ENCODE measurements at regions not wholly inside any gene's neighbourhood (a gene's known extent, or its start where the extent isn't known, plus 50 kb on each side); places are given as distances from the start of the nearest gene placed in this dataset.

DNA sequence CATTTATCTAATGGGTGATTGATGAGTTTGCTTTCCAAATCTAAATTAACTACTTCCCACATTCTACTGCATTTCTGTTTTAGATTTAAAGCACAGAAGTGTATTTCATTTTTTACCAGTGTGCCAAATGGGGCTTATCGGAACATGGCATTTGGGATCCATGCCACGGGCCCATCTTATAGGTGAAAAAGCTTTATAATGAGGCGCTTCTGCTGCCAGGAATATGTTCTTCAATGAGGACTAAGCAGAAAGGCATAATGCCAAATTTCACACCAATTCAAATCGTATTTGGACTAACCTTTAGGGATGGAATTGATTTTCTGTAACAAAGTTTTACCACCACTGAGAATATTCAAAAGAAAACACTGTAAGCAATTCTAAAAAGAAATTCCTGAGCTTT, 803.5 kb upstream of the FLRT2 start:
- H3K36me3 ChIP-seq: no peaks in the 10 kb centered on the region
- H3K4me1 ChIP-seq: no peaks in the 10 kb centered on the region
- no peak overlapping the region for H3K27ac ChIP-seq
- DNase-seq: no peak
- no peaks in the 10 kb centered on the region for H3K27me3 ChIP-seq
- no peak overlapping the region for H3K4me3 ChIP-seq
- no peaks in the 10 kb centered on the region for H3K9me3 ChIP-seq (replicated peaks)

DNA sequence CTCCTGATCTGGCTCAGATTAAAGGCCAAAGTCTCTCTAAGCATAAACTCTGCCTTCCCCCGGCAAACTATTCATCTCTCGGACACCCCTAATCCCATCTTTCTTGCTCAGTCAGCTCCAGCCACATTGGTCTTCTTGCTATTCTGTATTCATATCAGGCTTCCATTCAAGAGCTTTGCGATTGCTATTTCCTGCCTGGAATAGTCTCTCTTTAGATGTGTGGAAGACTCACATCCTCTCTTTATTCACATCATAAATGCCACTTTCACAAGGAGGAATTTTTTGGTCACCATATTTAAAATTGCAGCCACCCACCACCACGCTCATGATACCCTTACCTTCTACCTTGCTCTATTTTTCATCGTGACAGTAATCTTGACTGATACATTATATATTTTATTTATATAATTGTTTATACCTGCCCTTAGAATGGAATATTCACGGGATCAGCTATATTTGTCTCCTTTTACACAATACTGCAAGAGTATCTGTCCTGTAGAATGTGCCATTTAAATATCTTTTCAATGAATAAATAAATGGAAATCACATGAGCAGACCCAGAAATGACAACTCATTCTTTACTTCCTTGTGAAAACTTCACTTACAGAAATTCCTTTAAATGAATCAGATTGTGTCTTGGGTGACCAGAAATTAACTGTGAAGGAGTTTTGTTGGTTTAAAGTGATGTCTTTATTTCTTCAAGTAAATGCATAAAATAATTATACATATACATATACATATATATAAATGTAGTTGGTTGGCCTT, 780.6 kb upstream of the FLRT2 start:
- Histone ChIP-seq H3K27ac (no peak overlapping the region), H3K4me3 (no peak overlapping the region), H3K9me3 (replicated peaks) (no peaks in the 10 kb centered on the region), H3K27me3 (no peaks in the 10 kb centered on the region), H3K4me1 (no peaks in the 10 kb centered on the region), H3K36me3 (no peaks in the 10 kb centered on the region)
- DNase-seq: no peak

DNA sequence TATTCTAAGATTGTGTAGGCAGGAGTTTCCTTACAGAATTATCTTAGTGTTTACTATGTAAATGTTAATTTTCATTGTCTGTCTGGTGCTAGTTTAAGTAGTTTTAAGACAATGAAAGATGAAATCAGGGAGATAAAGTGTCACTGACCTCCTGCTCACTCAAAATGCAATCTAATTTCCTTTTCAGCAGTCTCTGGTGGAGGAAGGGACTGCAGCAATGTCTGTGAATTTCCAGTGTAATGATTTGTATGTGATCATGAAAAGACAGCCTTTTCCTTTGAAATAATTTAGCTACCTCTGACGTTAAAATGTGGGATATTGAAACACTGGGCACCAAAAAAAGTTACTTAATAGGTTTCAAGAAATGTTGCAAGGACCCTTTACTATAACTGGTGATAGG, 779.7 kb upstream of the FLRT2 start:
- Histone ChIP-seq H3K4me1 (no peaks in the 10 kb centered on the region), H3K4me3 (no peak overlapping the region), H3K27me3 (no peaks in the 10 kb centered on the region), H3K9me3 (replicated peaks) (no peaks in the 10 kb centered on the region), H3K36me3 (no peaks in the 10 kb centered on the region), H3K27ac (no peak overlapping the region)
- DNase-seq: no peak

GRCh38 chr14:84750763-84751554, 779.0 kb upstream of the FLRT2 start:
- H3K4me1 ChIP-seq: no peaks in the 10 kb centered on the region
- H3K27ac ChIP-seq: no peak overlapping the region
- no peaks in the 10 kb centered on the region for H3K9me3 ChIP-seq (replicated peaks)
- peak overlapping the region; percentile 16 for H3K4me3 ChIP-seq
- peak in 1 of 2 experiments; percentile 15 for DNase-seq
- no peaks in the 10 kb centered on the region for H3K36me3 ChIP-seq
- H3K27me3 ChIP-seq: no peaks in the 10 kb centered on the region

- Histone ChIP-seq H3K4me3 (no peak overlapping the region), H3K4me1 (no peaks in the 10 kb centered on the region), H3K9me3 (replicated peaks) (no peaks in the 10 kb centered on the region), H3K27ac (no peak overlapping the region), H3K27me3 (no peaks in the 10 kb centered on the region), H3K36me3 (no peaks in the 10 kb centered on the region)
- DNase-seq: no peak
These were observed 778.2 kb upstream of the FLRT2 start for GRCh38 chr14:84751745-84752144.

GRCh38 chr14:84760489-84761126, 769.3 kb upstream of the FLRT2 start:
- Histone ChIP-seq H3K9me3 (replicated peaks) (no peaks in the 10 kb centered on the region), H3K36me3 (no peaks in the 10 kb centered on the region), H3K27me3 (no peaks in the 10 kb centered on the region), H3K27ac (no peak overlapping the region), H3K4me3 (no peak overlapping the region), H3K4me1 (no peaks in the 10 kb centered on the region)
- no peak for DNase-seq

GRCh38 chr14:84767434-84767833, 762.5 kb upstream of the FLRT2 start:
- Histone ChIP-seq H3K27me3 (no peaks in the 10 kb centered on the region), H3K4me1 (no peaks in the 10 kb centered on the region), H3K9me3 (replicated peaks) (no peaks in the 10 kb centered on the region), H3K27ac (no peak overlapping the region), H3K36me3 (no peaks in the 10 kb centered on the region), H3K4me3 (no peak overlapping the region)
- no peak for DNase-seq

DNA sequence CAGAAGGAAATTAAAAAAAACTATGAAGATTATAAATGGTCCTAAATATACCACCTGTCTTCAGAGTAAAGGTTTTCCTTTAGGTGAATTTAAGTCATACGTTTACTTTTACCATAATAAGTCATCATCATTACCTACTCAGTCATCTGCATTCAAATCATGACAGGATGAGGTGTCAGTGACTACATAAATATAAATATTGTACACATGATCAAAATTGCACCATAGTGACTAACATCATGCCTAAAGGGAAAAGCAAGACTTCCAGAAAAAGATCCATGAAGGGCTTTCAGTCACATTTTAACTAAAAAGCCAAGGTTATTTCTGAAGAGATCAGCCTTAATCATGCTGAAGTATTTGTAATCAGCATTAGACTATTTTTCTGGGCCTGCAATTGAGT, 759.9 kb upstream of the FLRT2 start:
- H3K36me3 ChIP-seq: no peaks in the 10 kb centered on the region
- H3K4me3 ChIP-seq: no peak overlapping the region
- no peaks in the 10 kb centered on the region for H3K9me3 ChIP-seq (replicated peaks)
- DNase-seq: no peak
- H3K4me1 ChIP-seq: no peaks in the 10 kb centered on the region
- no peaks in the 10 kb centered on the region for H3K27me3 ChIP-seq
- H3K27ac ChIP-seq: no peak overlapping the region

- Histone ChIP-seq H3K4me1 (no peaks in the 10 kb centered on the region), H3K27ac (no peak overlapping the region), H3K4me3 (no peak overlapping the region), H3K36me3 (no peaks in the 10 kb centered on the region), H3K9me3 (replicated peaks) (no peaks in the 10 kb centered on the region), H3K27me3 (no peaks in the 10 kb centered on the region)
- DNase-seq: no peak
These were observed 752.6 kb upstream of the FLRT2 start for GRCh38 chr14:84777356-84777755.

GRCh38 chr14:84782902-84783301, 747.0 kb upstream of the FLRT2 start:
- Histone ChIP-seq H3K4me3 (no peak overlapping the region), H3K36me3 (no peaks in the 10 kb centered on the region), H3K27me3 (no peaks in the 10 kb centered on the region), H3K4me1 (no peaks in the 10 kb centered on the region), H3K27ac (no peak overlapping the region), H3K9me3 (replicated peaks) (no peaks in the 10 kb centered on the region)
- no peak for DNase-seq

GRCh38 chr14:84783511-84783910, 746.4 kb upstream of the FLRT2 start:
- Histone ChIP-seq H3K9me3 (replicated peaks) (no peaks in the 10 kb centered on the region), H3K27ac (no peak overlapping the region), H3K4me1 (no peaks in the 10 kb centered on the region), H3K4me3 (no peak overlapping the region), H3K27me3 (no peaks in the 10 kb centered on the region), H3K36me3 (no peaks in the 10 kb centered on the region)
- peak; percentile 10 to 31 for DNase-seq

- H3K27ac ChIP-seq: no peak overlapping the region
- DNase-seq: no peak
- no peaks in the 10 kb centered on the region for H3K36me3 ChIP-seq
- H3K4me1 ChIP-seq: no peaks in the 10 kb centered on the region
- H3K27me3 ChIP-seq: no peaks in the 10 kb centered on the region
- H3K9me3 ChIP-seq (replicated peaks): no peaks in the 10 kb centered on the region
- no peak overlapping the region for H3K4me3 ChIP-seq
These were observed 743.9 kb upstream of the FLRT2 start for GRCh38 chr14:84785996-84786395.

DNA sequence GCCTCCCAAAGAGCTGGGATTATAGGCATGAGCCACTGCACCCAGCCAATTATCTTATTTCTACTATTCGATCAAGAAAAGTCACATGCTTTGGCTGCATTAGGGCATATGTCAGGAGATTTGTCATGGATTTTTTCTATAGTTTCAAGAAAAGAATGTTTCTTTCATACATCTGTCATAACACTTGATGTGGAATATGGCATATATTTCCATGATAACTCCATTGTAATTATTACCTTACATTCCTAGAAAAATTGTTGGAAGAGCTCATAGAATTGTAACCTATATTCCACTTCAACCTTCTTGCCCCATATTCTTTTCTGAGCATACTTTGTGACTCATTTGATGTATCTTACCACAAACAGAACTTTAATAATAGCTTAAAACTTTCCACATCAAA, 740.9 kb upstream of the FLRT2 start:
- H3K36me3 ChIP-seq: no peaks in the 10 kb centered on the region
- H3K9me3 ChIP-seq (replicated peaks): no peaks in the 10 kb centered on the region
- no peaks in the 10 kb centered on the region for H3K27me3 ChIP-seq
- no peak for DNase-seq
- H3K4me1 ChIP-seq: no peaks in the 10 kb centered on the region
- H3K4me3 ChIP-seq: no peak overlapping the region
- no peak overlapping the region for H3K27ac ChIP-seq

GRCh38 chr14:84792722-84793410, 737.1 kb upstream of the FLRT2 start:
- H3K27me3 ChIP-seq: no peaks in the 10 kb centered on the region
- H3K4me3 ChIP-seq: no peak overlapping the region
- H3K9me3 ChIP-seq (replicated peaks): no peaks in the 10 kb centered on the region
- no peak overlapping the region for H3K27ac ChIP-seq
- H3K4me1 ChIP-seq: no peaks in the 10 kb centered on the region
- no peaks in the 10 kb centered on the region for H3K36me3 ChIP-seq
- DNase-seq: no peak

GRCh38 chr14:84797326-84797725, 732.6 kb upstream of the FLRT2 start:
- no peak overlapping the region for H3K4me3 ChIP-seq
- no peaks in the 10 kb centered on the region; the same call in 1 of the 2 replicates for H3K4me1 ChIP-seq
- H3K27me3 ChIP-seq: no peaks in the 10 kb centered on the region
- H3K36me3 ChIP-seq: no peaks in the 10 kb centered on the region
- no peak overlapping the region for H3K27ac ChIP-seq
- no peaks in the 10 kb centered on the region for H3K9me3 ChIP-seq (replicated peaks)
- DNase-seq: no peak
